MM.1S (cell line): ENCODE measurements at regions not wholly inside any gene's neighbourhood (a gene's known extent, or its start where the extent isn't known, plus 50 kb on each side); places are given as distances from the start of the nearest gene placed in this dataset.
"Not testable (repeated sequence)": the region's sequence is repeated elsewhere in the genome, so short reads cannot be mapped to it uniquely, and the experiment has no call there.

Experiments
- CTCF ChIP-seq: fragments of 300-600 bp; sonication (generic); IDR thresholded peaks from 2 replicates; pipeline ENCODE4 v1.5.1; 2016; ENCODE audit warnings: antibody characterized with exemption, low read length, mixed read lengths
- EZH2 ChIP-seq: fragments of 300-600 bp; sonication (generic); optimal IDR thresholded peaks from 2 replicates; pipeline ENCODE3; 2017; ENCODE audit warnings: low read depth, mild to moderate bottlenecking, antibody characterized with exemption, low read length, mixed read lengths

- TF ChIP-seq CTCF, EZH2: not testable (repeated sequence)
These were observed 181.8 kb downstream of the NPIPB11 start for GRCh38 chr16:29224675-29225074.
